GM18520 (cell line): ENCODE measurements at regions not wholly inside any gene's neighbourhood (a gene's known extent, or its start where the extent isn't known, plus 50 kb on each side); places are given as distances from the start of the nearest gene placed in this dataset.

Experiments used
- ATAC-seq: cut with Tn5 transposase; IDR thresholded peaks from one replicate; pipeline ENCODE4 v1.9.1; 2021; ENCODE audit not compliant: unreplicated experiment

- no peak for ATAC-seq
These were observed 50.3 kb upstream of the DPH6 start for GRCh38 chr15:35596285-35596684.

- no peak for ATAC-seq
These were observed 56.9 kb upstream of the DPH6 start for GRCh38 chr15:35602836-35603235.

- peak; percentile 65 for ATAC-seq
These were observed 57.3 kb upstream of the DPH6 start for GRCh38 chr15:35603301-35603700.

GRCh38 chr15:35603856-35604255 lies 57.9 kb upstream of the DPH6 start:
- no peak for ATAC-seq

GRCh38 chr15:35605764-35606449 lies 59.9 kb upstream of the DPH6 start:
- no peak for ATAC-seq

GRCh38 chr15:35606450-35606779 lies 60.5 kb upstream of the DPH6 start:
- ATAC-seq, result no peak

- ATAC-seq, result no peak
These were observed 70.7 kb upstream of the DPH6 start for GRCh38 chr15:35616498-35617271.

- no peak for ATAC-seq
These were observed 72.6 kb upstream of the DPH6 start for GRCh38 chr15:35618260-35619188.

- ATAC-seq, result no peak
These were observed 76.8 kb upstream of the DPH6 start for GRCh38 chr15:35622641-35623340.

GRCh38 chr15:35624881-35625280 lies 78.9 kb upstream of the DPH6 start:
- ATAC-seq, result no peak

- ATAC-seq, result no peak
These were observed 80.8 kb upstream of the DPH6 start for GRCh38 chr15:35626571-35627318.

- no peak for ATAC-seq
These were observed 81.7 kb upstream of the DPH6 start for GRCh38 chr15:35627696-35628095.

- ATAC-seq, result no peak
These were observed 83.8 kb upstream of the DPH6 start for GRCh38 chr15:35629766-35630165.

GRCh38 chr15:35630532-35630931 lies 84.6 kb upstream of the DPH6 start:
- ATAC-seq, result no peak

GRCh38 chr15:35630985-35631384 lies 85.0 kb upstream of the DPH6 start:
- ATAC-seq, result no peak

- no peak for ATAC-seq
These were observed 87.7 kb upstream of the DPH6 start for GRCh38 chr15:35633677-35634076.

- no peak for ATAC-seq
These were observed 100.8 kb upstream of the DPH6 start for GRCh38 chr15:35646790-35647189.

GRCh38 chr15:35647303-35647702 lies 101.3 kb upstream of the DPH6 start:
- ATAC-seq, result no peak

- no peak for ATAC-seq
These were observed 103.0 kb upstream of the DPH6 start for GRCh38 chr15:35648941-35649340.

- ATAC-seq, result no peak
These were observed 103.6 kb upstream of the DPH6 start for GRCh38 chr15:35649575-35649974.
